ENCODE measurements at regions not wholly inside any gene's neighbourhood (a gene's known extent, or its start where the extent isn't known, plus 50 kb on each side); places are given as distances from the start of the nearest gene placed in this dataset.

- TF ChIP-seq CTCF (IDR thresholded peaks at IDR 0.05; ENCODE audit: insufficient read depth, low read length, poor library complexity, severe bottlenecking) = no peak
- TF ChIP-seq EZH2phosphoT487 (conservative IDR thresholded peaks at IDR 0.05; ENCODE audit: low read length) = no peak
Observed at GRCh38 chr16:5589812-5590373, 492.3 kb upstream of the EEF2KMT start.

All from SU-DHL-6 (cell line).